Testis (tissue), 2 donors: ENCODE measurements at regions not wholly inside any gene's neighbourhood (a gene's known extent, or its start where the extent isn't known, plus 50 kb on each side); places are given as distances from the start of the nearest gene placed in this dataset.
"Not testable (repeated sequence)": the region's sequence is repeated elsewhere in the genome, so short reads cannot be mapped to it uniquely, and the experiment has no call there.

Experiments used
- DNase-seq: peaks from one replicate; pipeline ENCODE4 v3.0.0-alpha.2; 2019
- H3K27ac ChIP-seq, 2 donors: fragments of 200-600 bp; sonication (generic); one replicate each; pipeline ENCODE4 v1.5.1; 2019
- H3K27me3 ChIP-seq: fragments of 200-600 bp; sonication (generic); one replicate; pipeline ENCODE4 v1.5.1; 2019
- H3K36me3 ChIP-seq: fragments of 200-600 bp; sonication (generic); one replicate; pipeline ENCODE4 v1.5.1; 2017; ENCODE audit warnings: low read depth; ENCODE audit errors: missing control alignments
- H3K4me1 ChIP-seq: fragments of 200-600 bp; sonication (generic); one replicate; pipeline ENCODE4 v1.5.1; 2019
- H3K4me3 ChIP-seq, 2 donors: fragments of 200-600 bp; sonication (generic); one replicate each; pipeline ENCODE4 v1.5.1; 2017 to 2019
- H3K9me3 ChIP-seq: fragments of 200-600 bp; sonication (generic); one replicate; pipeline ENCODE4 v1.5.1; 2017
- CTCF ChIP-seq, 3 experiments: fragments of 450-650 bp in 2 of 3; fragments of 200-600 bp in 1 of 3; sonication (generic) in 1 of 3; IDR thresholded peaks; one replicate each; pipeline ENCODE4 v1.5.1; 2016 to 2019; ENCODE audit warnings: antibody characterized with exemption in 3 of 3, mild to moderate bottlenecking in 2 of 3, moderate library complexity in 1 of 3
- POLR2A ChIP-seq: fragments of 450-650 bp; IDR thresholded peaks from one replicate; pipeline ENCODE4 v1.6.1; 2017; ENCODE audit warnings: antibody characterized with exemption, mild to moderate bottlenecking, moderate library complexity
- WGBS, 2 donors: methylation state at CpG; one replicate each; pipeline ENCODE4 v1.1.5; 2018; 5-methylcytosine and 5-hydroxymethylcytosine counted together
- intact Hi-C: fragments of 100-400 bp; cut with DNase I; formaldehyde crosslinking; loops from one replicate; pipeline ENCODE4 v1.15.1; 2023; ENCODE audit warnings: low total_unique reads

- Histone ChIP-seq H3K4me1 (no peaks in the 10 kb centered on the region), H3K36me3 (no peaks in the 10 kb centered on the region), H3K27me3 (no peaks in the 10 kb centered on the region), H3K9me3 (no peaks in the 10 kb centered on the region), H3K27ac (no peak overlapping the region), H3K4me3 (no peak overlapping the region)
- intact Hi-C loops: no loop called here
- DNase-seq: no peak
- TF ChIP-seq POLR2A: no peak
- TF ChIP-seq CTCF (IDR thresholded peaks at IDR 0.05): no peak
Measured at GRCh38 chr6:15741405-15741804, 78.6 kb upstream of the DTNBP1 start.

GRCh38 chr6:15739867-15740266 is 77.0 kb upstream of the DTNBP1 start:
- no peaks in the 10 kb centered on the region for H3K9me3 ChIP-seq
- H3K4me1 ChIP-seq: no peaks in the 10 kb centered on the region
- no peak overlapping the region for H3K27ac ChIP-seq
- no peak for DNase-seq
- intact Hi-C loops: no loop called here
- TF ChIP-seq CTCF (IDR thresholded peaks at IDR 0.05) (no peak), POLR2A (no peak)
- no peak overlapping the region for H3K4me3 ChIP-seq
- no peaks in the 10 kb centered on the region for H3K36me3 ChIP-seq
- WGBS, 2 donors: 87 to 92% methylated on average over 3 of the region's 3 CpGs
- H3K27me3 ChIP-seq: no peaks in the 10 kb centered on the region

GRCh38 chr6:15739353-15739752 is 76.5 kb upstream of the DTNBP1 start:
- TF ChIP-seq POLR2A (no peak), CTCF (IDR thresholded peaks at IDR 0.05) (no peak)
- H3K27ac ChIP-seq: no peak overlapping the region
- no peaks in the 10 kb centered on the region for H3K9me3 ChIP-seq
- H3K4me3 ChIP-seq: no peak overlapping the region
- H3K36me3 ChIP-seq: no peaks in the 10 kb centered on the region
- no peak for DNase-seq
- WGBS, 2 donors: 54 to 67% methylated on average over 2 of the region's 2 CpGs
- no peaks in the 10 kb centered on the region for H3K4me1 ChIP-seq
- intact Hi-C loops: no loop called here
- H3K27me3 ChIP-seq: no peaks in the 10 kb centered on the region

- H3K36me3 ChIP-seq, H3K9me3 ChIP-seq, H3K27ac ChIP-seq, H3K27me3 ChIP-seq, DNase-seq, H3K4me3 ChIP-seq, H3K4me1 ChIP-seq, intact Hi-C loops: not testable (repeated sequence)
- 82 to 84% methylated on average over 8 of the region's 8 CpGs for WGBS, 2 donors
Measured at GRCh38 chr6:15738195-15738594, 75.4 kb upstream of the DTNBP1 start.

- Histone ChIP-seq H3K9me3 (no peaks in the 10 kb centered on the region), H3K27me3 (no peaks in the 10 kb centered on the region), H3K36me3 (no peaks in the 10 kb centered on the region), H3K27ac (no peak overlapping the region), H3K4me3 (no peak overlapping the region), H3K4me1 (no peaks in the 10 kb centered on the region)
- TF ChIP-seq CTCF (IDR thresholded peaks at IDR 0.05): no peak
- no peak for TF ChIP-seq POLR2A
- WGBS, 2 donors: 85% methylated on average over 3 of the region's 3 CpGs
- intact Hi-C loops: no loop called here
- DNase-seq: no peak
Measured at GRCh38 chr6:15736297-15736696, 73.5 kb upstream of the DTNBP1 start.
